SK-N-SH (cell line): ENCODE measurements at regions not wholly inside any gene's neighbourhood (a gene's known extent, or its start where the extent isn't known, plus 50 kb on each side); places are given as distances from the start of the nearest gene placed in this dataset.

Source experiments
- CTCF ChIA-PET: fragments of 300-600, 350-600 bp; formaldehyde crosslinking; extraction: SDS; loops from one replicate; lab custom pipeline; 2021; lab: Yijun Ruan, JAX
- POLR2A ChIA-PET: fragments of 350-600 bp; sonication (Branson Sonifier 250); formaldehyde crosslinking; extraction: SDS; loops from one replicate; lab custom pipeline; 2020; ENCODE audit warnings: antibody characterized with exemption, inconsistent platforms; lab: Yijun Ruan, JAX
- DNase-seq: peaks from one replicate; pipeline ENCODE4 v3.0.0; 2012
- H2AFZ ChIP-seq: fragments of 200-600 bp; sonication (generic); 2 replicates; pipeline ENCODE4 v1.8.1; 2016; ENCODE audit warnings: antibody characterized with exemption, mild to moderate bottlenecking, low read depth
- H3F3A ChIP-seq: fragments of 200-600 bp; sonication (generic); replicated peaks from 2 replicates; pipeline ENCODE3; 2016; ENCODE audit warnings: antibody characterized with exemption, mild to moderate bottlenecking; ENCODE audit not compliant: insufficient read depth
- H3K27ac ChIP-seq, 2 experiments: fragments of 200-500 bp in 1 of 2; fragments of 200-600 bp in 1 of 2; sonication (Bioruptor generic) in 1 of 2; sonication (generic), shearing (Covaris generic) in 1 of 2; 2 replicates each; pipeline versions ENCODE4 v1.5.1 to v1.6.1; 2014 to 2016; ENCODE audit warnings: low read depth in 2 of 2, inconsistent platforms in 1 of 2, low read length in 1 of 2, mild to moderate bottlenecking in 1 of 2, mixed read lengths in 1 of 2
- H3K27me3 ChIP-seq: fragments of 200-600 bp; sonication (generic), shearing (Covaris generic); 2 replicates; pipeline ENCODE4 v1.6.1; 2016; ENCODE audit warnings: mixed run types; ENCODE audit not compliant: insufficient read depth
- H3K36me3 ChIP-seq, 2 experiments: fragments of 200-500 bp in 1 of 2; fragments of 200-600 bp in 1 of 2; sonication (Bioruptor generic) in 1 of 2; sonication (generic) in 1 of 2; replicated peaks in 1 of 2; 2 replicates each; pipeline versions ENCODE3 to v1.5.1; 2014 to 2016; ENCODE audit warnings: low read length in 1 of 2, mild to moderate bottlenecking in 1 of 2; ENCODE audit not compliant: insufficient read depth in 2 of 2, control insufficient read depth in 1 of 2
- H3K4me1 ChIP-seq, 2 experiments: fragments of 200-500 bp in 1 of 2; fragments of 200-600 bp in 1 of 2; sonication (Bioruptor generic) in 1 of 2; sonication (generic), shearing (Covaris generic) in 1 of 2; 2 replicates each; pipeline versions ENCODE4 v1.5.1 to v1.6.1; 2014 to 2016; ENCODE audit warnings: low read depth in 1 of 2, low read length in 1 of 2, mixed run types in 1 of 2; ENCODE audit not compliant: insufficient read depth in 2 of 2, control insufficient read depth in 1 of 2
- H3K4me2 ChIP-seq: fragments of 200-600 bp; sonication (generic), shearing (Covaris generic); 2 replicates; pipeline ENCODE4 v1.6.1; 2017; ENCODE audit warnings: mixed run types
- H3K4me3 ChIP-seq, 2 experiments: fragments of 200-500 bp in 1 of 2; fragments of 200-600 bp in 1 of 2; sonication (Bioruptor generic) in 1 of 2; sonication (generic), shearing (Covaris generic) in 1 of 2; 2 replicates each; pipeline versions ENCODE4 v1.5.1 to v1.8.1; 2014 to 2016; ENCODE audit warnings: low read depth in 2 of 2, inconsistent platforms in 1 of 2, low read length in 1 of 2, mild to moderate bottlenecking in 1 of 2, mixed read lengths in 1 of 2, moderate library complexity in 1 of 2
- H3K79me2 ChIP-seq: fragments of 200-600 bp; sonication (generic); 2 replicates; pipeline ENCODE4 v1.8.1; 2017; ENCODE audit warnings: mild to moderate bottlenecking; ENCODE audit not compliant: insufficient read depth
- H3K9ac ChIP-seq: fragments of 200-600 bp; sonication (generic); 2 replicates; pipeline ENCODE4 v1.6.1; 2017; ENCODE audit warnings: mixed run types
- H3K9me2 ChIP-seq: fragments of 200-600 bp; sonication (generic); 2 replicates; pipeline ENCODE4 v1.6.1; 2017; ENCODE audit warnings: mixed run types
- H3K9me3 ChIP-seq: fragments of 200-600 bp; sonication (generic); 2 replicates; pipeline ENCODE4 v1.6.1; 2017; ENCODE audit warnings: mixed run types, mild to moderate bottlenecking, moderate library complexity
- H4K20me1 ChIP-seq: fragments of 200-600 bp; sonication (generic); 2 replicates; pipeline ENCODE4 v1.6.1; 2017; ENCODE audit warnings: mild to moderate bottlenecking, mixed run types; ENCODE audit not compliant: insufficient read depth
- CHD2 ChIP-seq: fragments of 150-350 bp; IDR thresholded peaks from 2 replicates; pipeline ENCODE4 v1.6.1; 2018; ENCODE audit warnings: low read length; ENCODE audit not compliant: partially characterized antibody
- EP300 ChIP-seq, 2 experiments: IDR thresholded peaks; 2 replicates each; pipeline versions ENCODE4 v1.4.0 to v1.6.1; 2012; ENCODE audit warnings: borderline replicate concordance in 1 of 2, low read depth in 1 of 2, low read length in 1 of 2
- FOXJ3 ChIP-seq: sonication (generic); formaldehyde crosslinking; IDR thresholded peaks from 2 replicates; pipeline ENCODE4 v1.5.1; 2020; ENCODE audit warnings: mild to moderate bottlenecking, missing genetic modification reagents
- FOXM1 ChIP-seq: IDR thresholded peaks from 2 replicates; pipeline ENCODE4 v1.4.0; 2012; ENCODE audit warnings: low read depth, mild to moderate bottlenecking
- IRF3 ChIP-seq: fragments of 150-350 bp; IDR thresholded peaks from 2 replicates; pipeline ENCODE4 v1.6.1; 2016; ENCODE audit warnings: mild to moderate bottlenecking, low read depth, low read length
- JUND ChIP-seq: IDR thresholded peaks from 2 replicates; pipeline ENCODE4 v1.4.0; 2012
- NFIC ChIP-seq: IDR thresholded peaks from 2 replicates; pipeline ENCODE4 v1.4.0; 2012; ENCODE audit warnings: borderline replicate concordance
- NRF1 ChIP-seq: IDR thresholded peaks from 2 replicates; pipeline ENCODE4 v1.6.1; 2012; ENCODE audit warnings: low read depth, mild to moderate bottlenecking, low read length
- POLR2AphosphoS5 ChIP-seq: IDR thresholded peaks from 2 replicates; pipeline ENCODE4 v1.6.1; 2012; ENCODE audit warnings: low read depth, low read length
- SIN3A ChIP-seq: IDR thresholded peaks from 2 replicates; pipeline ENCODE4 v1.6.1; 2012; ENCODE audit warnings: low read depth, mild to moderate bottlenecking, low read length, moderate library complexity, borderline replicate concordance
- SMC3 ChIP-seq: IDR thresholded peaks from 2 replicates; pipeline ENCODE4 v1.6.1; 2012; ENCODE audit warnings: low read depth, low read length, improper control_type of control experiment
- TCF12 ChIP-seq: IDR thresholded peaks from 2 replicates; pipeline ENCODE4 v1.4.0; 2012
- TEAD4 ChIP-seq: IDR thresholded peaks from 2 replicates; pipeline ENCODE4 v1.4.0; 2012; ENCODE audit warnings: mild to moderate bottlenecking, borderline replicate concordance; ENCODE audit not compliant: insufficient read depth
- YY1 ChIP-seq: IDR thresholded peaks from 2 replicates; pipeline ENCODE4 v1.4.0; 2012; ENCODE audit warnings: low read depth, mild to moderate bottlenecking
- WGBS: methylation state at CpG from one replicate; pipeline ENCODE4 v1.1.6; 2017; ENCODE audit warnings: low lambda C conversion rate; 5-methylcytosine and 5-hydroxymethylcytosine counted together
- TF ChIP-seq, protein P1 (sequence below): IDR thresholded peaks from 2 replicates; pipeline ENCODE4 v1.6.1; 2012; ENCODE audit warnings: mild to moderate bottlenecking, low read depth, low read length, moderate library complexity
- TF ChIP-seq, protein P2 (sequence below): IDR thresholded peaks from 2 replicates; pipeline ENCODE4 v1.4.0; 2012; ENCODE audit warnings: low read depth

- WGBS: 67% methylated on average over 2 of the region's 2 CpGs
- TF ChIP-seq SIN3A (no peak), EP300 (IDR thresholded peaks at IDR 0.05; ENCODE audit: borderline replicate concordance in 1 of 2, low read depth in 1 of 2, low read length in 1 of 2) (no peak), NRF1 (no peak), FOXJ3 (no peak), TCF12 (no peak), NFIC (no peak)
- TF ChIP-seq, protein P1, sequence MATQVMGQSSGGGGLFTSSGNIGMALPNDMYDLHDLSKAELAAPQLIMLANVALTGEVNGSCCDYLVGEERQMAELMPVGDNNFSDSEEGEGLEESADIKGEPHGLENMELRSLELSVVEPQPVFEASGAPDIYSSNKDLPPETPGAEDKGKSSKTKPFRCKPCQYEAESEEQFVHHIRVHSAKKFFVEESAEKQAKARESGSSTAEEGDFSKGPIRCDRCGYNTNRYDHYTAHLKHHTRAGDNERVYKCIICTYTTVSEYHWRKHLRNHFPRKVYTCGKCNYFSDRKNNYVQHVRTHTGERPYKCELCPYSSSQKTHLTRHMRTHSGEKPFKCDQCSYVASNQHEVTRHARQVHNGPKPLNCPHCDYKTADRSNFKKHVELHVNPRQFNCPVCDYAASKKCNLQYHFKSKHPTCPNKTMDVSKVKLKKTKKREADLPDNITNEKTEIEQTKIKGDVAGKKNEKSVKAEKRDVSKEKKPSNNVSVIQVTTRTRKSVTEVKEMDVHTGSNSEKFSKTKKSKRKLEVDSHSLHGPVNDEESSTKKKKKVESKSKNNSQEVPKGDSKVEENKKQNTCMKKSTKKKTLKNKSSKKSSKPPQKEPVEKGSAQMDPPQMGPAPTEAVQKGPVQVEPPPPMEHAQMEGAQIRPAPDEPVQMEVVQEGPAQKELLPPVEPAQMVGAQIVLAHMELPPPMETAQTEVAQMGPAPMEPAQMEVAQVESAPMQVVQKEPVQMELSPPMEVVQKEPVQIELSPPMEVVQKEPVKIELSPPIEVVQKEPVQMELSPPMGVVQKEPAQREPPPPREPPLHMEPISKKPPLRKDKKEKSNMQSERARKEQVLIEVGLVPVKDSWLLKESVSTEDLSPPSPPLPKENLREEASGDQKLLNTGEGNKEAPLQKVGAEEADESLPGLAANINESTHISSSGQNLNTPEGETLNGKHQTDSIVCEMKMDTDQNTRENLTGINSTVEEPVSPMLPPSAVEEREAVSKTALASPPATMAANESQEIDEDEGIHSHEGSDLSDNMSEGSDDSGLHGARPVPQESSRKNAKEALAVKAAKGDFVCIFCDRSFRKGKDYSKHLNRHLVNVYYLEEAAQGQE: no peak
- TF ChIP-seq, protein P2, sequence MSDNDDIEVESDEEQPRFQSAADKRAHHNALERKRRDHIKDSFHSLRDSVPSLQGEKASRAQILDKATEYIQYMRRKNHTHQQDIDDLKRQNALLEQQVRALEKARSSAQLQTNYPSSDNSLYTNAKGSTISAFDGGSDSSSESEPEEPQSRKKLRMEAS: no peak
- H3K27me3 ChIP-seq: no peaks in the 10 kb centered on the region
- ChIA-PET CTCF (interaction anchor here (0.7 to 1.9 kb wide), 3 partner anchors 11 to 604 kb away, joined by 3 to 6 read pairs (median 4); no protein-coding TSS in a partner anchor), POLR2A (no interaction called here)
- peaks cover 0 to 7% of the 10 kb centered on the region in 2 experiments; a peak in 2 of 4 replicates for H3K4me1 ChIP-seq
- H3K9ac ChIP-seq: no peak overlapping the region
- no peak overlapping the region for H2AFZ ChIP-seq
- H4K20me1 ChIP-seq: no peaks in the 10 kb centered on the region
- H3K4me2 ChIP-seq: no peak overlapping the region
- H3K9me2 ChIP-seq: no peaks in the 10 kb centered on the region
- no peak overlapping the region for H3K4me3 ChIP-seq
- peak overlapping the region in 1 of 2 experiments; percentile 88; a peak in 1 of 4 replicates for H3K27ac ChIP-seq
- H3K79me2 ChIP-seq: no peaks in the 10 kb centered on the region
- no peaks in the 10 kb centered on the region for H3K9me3 ChIP-seq
- no peaks in the 10 kb centered on the region for H3K36me3 ChIP-seq
- peaks cover 13% of the 10 kb centered on the region for H3F3A ChIP-seq
- no peak for DNase-seq
These were observed 167.1 kb downstream of the CAND1 start for GRCh38 chr12:67436230-67436629.

DNA sequence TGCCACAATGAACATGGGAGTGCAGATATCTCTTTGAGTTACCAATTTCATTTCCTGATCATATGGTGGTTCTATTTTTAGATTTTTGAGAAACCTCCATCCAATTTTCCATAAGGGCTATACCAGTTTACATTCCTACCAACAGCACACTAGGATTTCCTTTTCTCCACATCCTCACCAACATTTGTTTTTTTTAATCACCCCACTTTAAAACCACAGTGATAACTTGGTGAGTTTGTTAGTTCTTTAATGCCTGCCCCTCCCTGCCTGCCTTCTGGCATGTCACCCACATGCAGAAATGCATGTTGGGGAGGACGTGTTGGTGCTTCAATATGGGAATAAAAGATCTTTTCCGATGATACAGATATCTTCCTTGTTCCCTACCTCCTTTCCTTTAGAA lies 167.9 kb downstream of the CAND1 start:
- Histone ChIP-seq H3K79me2 (no peaks in the 10 kb centered on the region), H3K36me3 (no peaks in the 10 kb centered on the region), H3K4me3 (no peak overlapping the region), H4K20me1 (no peaks in the 10 kb centered on the region), H3K27ac (peak overlapping the region in 1 of 2 experiments; percentile 88; a peak in 1 of 4 replicates), H3K27me3 (no peaks in the 10 kb centered on the region), H3K9ac (no peak overlapping the region), H3F3A (peaks cover 13% of the 10 kb centered on the region), H3K4me1 (peaks cover under 1 to 8% of the 10 kb centered on the region in 2 experiments; a peak in 3 of 4 replicates), H3K9me2 (no peaks in the 10 kb centered on the region), H3K9me3 (no peaks in the 10 kb centered on the region), H3K4me2 (no peak overlapping the region), H2AFZ (no peak overlapping the region)
- TF ChIP-seq FOXM1 (no peak), IRF3 (no peak), TEAD4 (no peak), SMC3 (no peak), POLR2AphosphoS5 (no peak), TCF12 (no peak), SIN3A (no peak), CHD2 (no peak), YY1 (no peak), JUND (no peak)
- TF ChIP-seq, protein P1: no peak
- DNase-seq: no peak
- CTCF ChIA-PET: interaction anchor here (1.9 kb wide), 1 partner anchor 11 kb away, joined by 6 read pairs; no protein-coding TSS in a partner anchor
- 76% methylated on average over 2 of the region's 2 CpGs for WGBS
- POLR2A ChIA-PET: no interaction called here
